ENCODE measurements at regions not wholly inside any gene's neighbourhood (a gene's known extent, or its start where the extent isn't known, plus 50 kb on each side); places are given as distances from the start of the nearest gene placed in this dataset.

DNA sequence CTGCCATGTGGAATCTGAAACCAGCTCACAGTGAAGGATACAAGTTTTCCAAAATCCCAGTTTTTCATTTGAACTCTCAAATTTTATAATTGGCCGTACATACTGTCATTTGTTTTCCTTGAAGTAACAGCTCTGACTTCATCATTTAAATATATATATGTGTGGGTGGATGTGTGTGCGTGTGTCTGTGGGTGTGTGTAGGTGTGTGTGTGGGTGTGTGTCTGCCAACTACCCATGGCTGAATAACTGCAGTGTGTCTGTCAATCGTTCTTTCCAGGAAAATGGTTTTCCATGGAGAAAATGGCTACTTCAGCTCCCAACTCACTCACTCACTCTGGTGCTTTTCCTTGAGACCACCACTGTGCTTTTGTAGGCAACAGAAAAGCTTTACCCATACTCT, 169.0 kb downstream of the PLPP3 start:
- Mint-ChIP-seq H3K9me3 (no peaks in the 10 kb centered on the region), H3K4me1 (ENCODE audit: low read depth) (no peaks in the 10 kb centered on the region), H3K36me3 (ENCODE audit: low read depth) (no peaks in the 10 kb centered on the region), H3K4me3 (no peak overlapping the region), H3K27ac (no peak overlapping the region), H3K27me3 (no peaks in the 10 kb centered on the region)
- no peak for DNase-seq

DNA sequence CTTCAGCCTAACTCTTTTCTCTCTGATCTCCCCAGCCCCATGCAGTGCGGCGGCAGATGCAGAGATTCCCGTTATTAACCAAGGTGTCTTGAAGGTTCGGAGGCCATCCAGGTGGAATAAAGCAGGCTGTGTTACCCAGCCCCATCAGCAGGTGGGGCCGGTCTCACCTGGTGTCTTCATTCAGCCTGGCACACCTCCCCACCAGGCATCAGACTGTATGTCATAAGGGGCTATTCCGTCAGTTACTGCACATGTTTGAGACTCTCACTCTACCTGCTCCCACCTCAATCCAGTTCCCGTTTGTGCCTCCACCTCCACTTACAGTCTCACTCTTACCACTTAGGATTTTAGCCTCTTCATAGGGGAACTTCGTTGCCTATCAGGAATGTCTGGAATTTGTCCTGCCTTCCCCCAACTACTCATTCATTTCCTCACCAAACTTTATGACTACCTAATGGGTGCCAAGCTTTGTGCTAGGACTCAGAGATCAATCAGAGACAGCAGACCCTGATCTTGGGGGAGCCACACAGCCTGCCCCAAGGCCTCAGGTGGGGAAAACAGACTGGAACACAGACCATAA, 170.2 kb downstream of the PLPP3 start:
- no peaks in the 10 kb centered on the region for H3K36me3 Mint-ChIP-seq (ENCODE audit: low read depth)
- H3K27me3 Mint-ChIP-seq, result no peaks in the 10 kb centered on the region
- H3K9me3 Mint-ChIP-seq, result no peaks in the 10 kb centered on the region
- H3K4me1 Mint-ChIP-seq (ENCODE audit: low read depth), result no peaks in the 10 kb centered on the region
- H3K4me3 Mint-ChIP-seq, result no peak overlapping the region
- DNase-seq, result no peak
- H3K27ac Mint-ChIP-seq, result no peak overlapping the region

DNA sequence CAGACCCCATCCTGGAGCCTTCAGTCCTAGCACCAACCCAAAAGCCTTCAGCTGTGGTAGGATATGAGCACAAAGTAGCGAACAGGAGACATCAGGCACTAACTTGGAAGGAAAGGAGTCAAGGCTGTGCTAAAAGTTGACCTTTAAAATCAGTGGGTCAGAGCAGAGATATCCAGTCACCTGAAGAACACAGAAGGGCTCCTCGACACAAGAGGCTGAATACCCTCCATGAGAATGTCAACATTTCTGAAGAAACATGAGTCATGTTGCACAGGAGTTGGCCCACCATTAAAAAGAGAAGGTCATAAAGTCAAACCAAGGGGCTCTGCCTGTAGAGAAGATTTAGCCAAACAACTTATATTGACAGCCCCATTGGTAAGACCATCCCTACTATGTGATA, 172.5 kb downstream of the PLPP3 start:
- DNase-seq, result no peak
- no peak overlapping the region for H3K4me3 Mint-ChIP-seq
- H3K9me3 Mint-ChIP-seq, result no peaks in the 10 kb centered on the region
- no peaks in the 10 kb centered on the region for H3K4me1 Mint-ChIP-seq (ENCODE audit: low read depth)
- no peak overlapping the region for H3K27ac Mint-ChIP-seq
- H3K36me3 Mint-ChIP-seq (ENCODE audit: low read depth), result no peaks in the 10 kb centered on the region
- H3K27me3 Mint-ChIP-seq, result no peaks in the 10 kb centered on the region

DNA sequence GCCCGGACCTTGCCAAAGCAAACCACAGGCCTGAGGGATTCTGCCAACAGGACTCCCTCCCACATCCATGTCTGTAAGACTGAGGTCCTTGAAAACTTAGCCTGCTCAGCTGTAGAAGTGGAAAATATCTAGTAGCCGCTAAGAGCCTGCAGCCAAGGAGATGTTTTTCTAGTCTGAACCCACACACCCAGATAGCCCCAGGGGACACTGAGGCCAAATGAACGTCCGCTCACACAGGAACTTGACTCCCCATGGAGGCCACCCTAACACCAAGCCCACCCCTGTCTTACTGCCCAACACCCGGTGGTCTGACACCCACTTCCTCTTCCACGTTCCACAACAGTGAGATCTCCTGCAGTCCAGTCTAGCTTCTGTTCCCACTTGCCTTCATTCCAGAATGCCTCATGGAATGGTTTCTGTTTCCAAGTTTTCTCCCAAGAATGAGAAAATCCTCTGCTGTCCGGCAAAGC, 174.8 kb downstream of the PLPP3 start:
- H3K9me3 Mint-ChIP-seq, result no peaks in the 10 kb centered on the region
- H3K27ac Mint-ChIP-seq, result no peak overlapping the region
- no peaks in the 10 kb centered on the region for H3K36me3 Mint-ChIP-seq (ENCODE audit: low read depth)
- H3K27me3 Mint-ChIP-seq, result no peaks in the 10 kb centered on the region
- DNase-seq, result no peak
- no peak overlapping the region for H3K4me3 Mint-ChIP-seq
- no peaks in the 10 kb centered on the region for H3K4me1 Mint-ChIP-seq (ENCODE audit: low read depth)

DNA sequence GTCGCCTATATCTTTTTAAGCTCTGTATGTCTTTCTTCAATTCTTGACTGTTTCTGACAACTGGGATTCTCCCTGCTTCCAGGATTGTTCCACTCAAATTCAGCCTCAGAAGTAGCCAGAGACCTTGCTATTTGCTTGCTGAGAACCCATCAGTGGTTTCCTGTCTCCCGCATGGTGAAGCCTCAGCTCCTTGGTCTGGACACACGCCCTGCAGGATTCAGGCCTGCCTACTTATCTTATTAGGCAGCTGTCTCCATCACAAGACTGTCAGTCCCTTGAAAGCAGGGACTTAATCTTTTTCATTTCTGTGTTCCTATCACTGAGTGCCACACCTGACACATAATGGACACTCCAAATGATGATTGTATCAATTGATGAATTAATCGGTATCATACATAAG, 175.3 kb downstream of the PLPP3 start:
- no peaks in the 10 kb centered on the region for H3K27me3 Mint-ChIP-seq
- H3K27ac Mint-ChIP-seq, result no peak overlapping the region
- no peak for DNase-seq
- H3K36me3 Mint-ChIP-seq (ENCODE audit: low read depth), result no peaks in the 10 kb centered on the region
- peaks cover 2% of the 10 kb centered on the region for H3K9me3 Mint-ChIP-seq
- no peak overlapping the region for H3K4me3 Mint-ChIP-seq
- H3K4me1 Mint-ChIP-seq (ENCODE audit: low read depth), result no peaks in the 10 kb centered on the region

DNA sequence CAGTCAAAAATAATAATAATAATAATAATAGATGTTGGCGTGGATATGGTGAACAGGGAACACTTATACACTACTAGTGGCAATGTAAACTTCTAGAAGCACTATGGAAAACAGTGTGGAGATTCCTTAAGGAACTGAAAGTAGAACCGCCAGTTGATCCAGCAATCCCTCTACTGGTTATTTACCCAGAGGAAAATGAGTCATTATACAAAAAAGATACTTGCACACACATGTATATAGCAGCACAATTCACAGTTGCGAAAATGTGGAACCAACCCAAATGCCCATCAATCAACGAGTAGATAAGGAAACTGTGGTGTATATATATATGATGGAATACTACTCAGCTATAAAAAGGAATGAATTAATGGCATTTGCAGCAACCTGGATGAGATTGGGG, 176.0 kb downstream of the PLPP3 start:
- H3K27ac Mint-ChIP-seq, result no peak overlapping the region
- no peaks in the 10 kb centered on the region for H3K4me1 Mint-ChIP-seq (ENCODE audit: low read depth)
- no peak for DNase-seq
- peaks cover 2% of the 10 kb centered on the region for H3K9me3 Mint-ChIP-seq
- H3K27me3 Mint-ChIP-seq, result no peaks in the 10 kb centered on the region
- no peak overlapping the region for H3K4me3 Mint-ChIP-seq
- H3K36me3 Mint-ChIP-seq (ENCODE audit: low read depth), result no peaks in the 10 kb centered on the region

DNA sequence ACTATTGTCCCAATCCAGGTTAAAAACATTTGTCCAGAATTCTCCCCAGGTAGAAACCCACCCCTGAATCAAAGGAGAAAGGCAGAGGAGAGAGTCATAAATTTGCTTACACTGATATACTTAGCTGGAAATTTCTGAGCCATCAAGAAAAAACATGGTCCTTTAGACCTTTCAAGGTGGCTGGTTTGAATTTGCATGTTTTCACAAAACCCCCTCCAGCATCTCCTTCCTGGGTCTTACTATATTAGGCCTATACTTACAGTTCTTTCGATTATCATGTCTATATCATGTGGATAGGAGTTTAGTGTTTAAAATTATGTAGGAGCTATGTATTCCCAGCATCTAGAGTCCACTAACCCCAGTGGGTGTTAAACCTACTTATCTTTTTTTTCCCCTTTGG, 178.2 kb downstream of the PLPP3 start:
- DNase-seq, result no peak
- Mint-ChIP-seq H3K9me3 (peaks cover 4% of the 10 kb centered on the region), H3K4me3 (no peak overlapping the region), H3K27ac (no peak overlapping the region), H3K27me3 (no peaks in the 10 kb centered on the region), H3K4me1 (ENCODE audit: low read depth) (no peaks in the 10 kb centered on the region), H3K36me3 (ENCODE audit: low read depth) (no peaks in the 10 kb centered on the region)

DNA sequence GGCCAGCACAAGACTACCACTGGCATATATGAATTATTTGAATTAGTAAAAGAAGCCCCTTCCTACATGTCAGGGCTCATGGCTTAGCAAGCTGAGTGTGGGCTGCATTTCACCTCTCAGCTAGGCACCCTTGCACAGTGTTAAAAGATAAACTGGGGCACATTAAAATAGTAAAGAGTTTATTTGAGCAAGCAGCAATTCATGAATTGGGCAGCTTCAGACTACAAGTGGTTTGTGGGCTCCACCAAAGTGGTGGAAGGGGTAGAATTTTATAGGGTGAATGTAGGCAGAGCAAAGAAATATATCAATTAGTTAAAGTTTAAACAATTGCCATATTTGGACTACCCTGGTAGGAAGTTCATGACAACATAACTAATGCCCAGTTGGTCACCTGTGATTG, 178.8 kb downstream of the PLPP3 start:
- H3K4me1 Mint-ChIP-seq (ENCODE audit: low read depth), result no peaks in the 10 kb centered on the region
- H3K9me3 Mint-ChIP-seq, result peaks cover 4% of the 10 kb centered on the region
- no peaks in the 10 kb centered on the region for H3K27me3 Mint-ChIP-seq
- no peaks in the 10 kb centered on the region for H3K36me3 Mint-ChIP-seq (ENCODE audit: low read depth)
- no peak for DNase-seq
- no peak overlapping the region for H3K4me3 Mint-ChIP-seq
- no peak overlapping the region for H3K27ac Mint-ChIP-seq

DNA sequence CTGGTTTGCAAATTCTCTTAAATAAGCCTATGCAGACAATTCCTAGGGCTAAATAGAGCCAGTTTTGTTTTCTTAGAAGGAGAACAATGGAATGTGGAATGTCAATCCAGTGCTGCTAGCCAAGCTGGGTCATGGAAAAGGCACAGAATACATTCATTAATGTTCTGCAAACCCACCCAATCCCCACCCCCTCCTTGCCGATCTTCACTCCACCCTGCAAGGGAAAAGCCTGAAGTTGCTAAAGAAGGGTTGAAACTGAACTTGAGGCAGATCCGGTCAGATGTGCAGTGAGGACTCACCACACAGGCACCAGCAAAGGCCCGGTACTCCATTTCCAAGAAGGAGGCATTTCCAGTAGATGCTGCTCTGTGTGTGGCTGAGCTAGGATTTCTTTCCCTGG, 179.6 kb downstream of the PLPP3 start:
- Mint-ChIP-seq H3K36me3 (ENCODE audit: low read depth) (no peaks in the 10 kb centered on the region), H3K4me1 (ENCODE audit: low read depth) (no peaks in the 10 kb centered on the region), H3K27me3 (no peaks in the 10 kb centered on the region), H3K27ac (no peak overlapping the region), H3K9me3 (peaks cover 4% of the 10 kb centered on the region), H3K4me3 (no peak overlapping the region)
- no peak for DNase-seq

DNA sequence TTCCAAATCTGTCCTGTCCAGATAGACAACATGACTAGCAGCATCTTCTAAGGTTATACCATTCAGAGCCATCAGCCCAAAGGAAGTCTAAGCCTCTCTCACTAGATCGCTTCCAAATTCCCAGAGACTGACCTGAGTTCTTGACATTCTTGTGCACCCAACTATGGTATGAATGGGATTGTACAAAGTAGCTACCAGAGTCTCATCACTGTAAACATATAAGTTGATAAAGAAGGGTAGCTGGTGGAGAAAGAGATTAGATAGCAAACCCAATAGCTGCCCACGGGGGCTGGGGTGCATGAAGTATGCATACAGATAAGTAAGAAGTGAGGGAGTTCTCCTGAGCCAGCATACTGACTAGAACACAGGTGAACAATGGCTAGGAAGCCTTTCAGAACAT, 180.0 kb downstream of the PLPP3 start:
- H3K27ac Mint-ChIP-seq, result no peak overlapping the region
- H3K9me3 Mint-ChIP-seq, result peaks cover 4% of the 10 kb centered on the region
- no peaks in the 10 kb centered on the region for H3K36me3 Mint-ChIP-seq (ENCODE audit: low read depth)
- DNase-seq, result no peak
- H3K4me3 Mint-ChIP-seq, result no peak overlapping the region
- no peaks in the 10 kb centered on the region for H3K27me3 Mint-ChIP-seq
- H3K4me1 Mint-ChIP-seq (ENCODE audit: low read depth), result no peaks in the 10 kb centered on the region

DNA sequence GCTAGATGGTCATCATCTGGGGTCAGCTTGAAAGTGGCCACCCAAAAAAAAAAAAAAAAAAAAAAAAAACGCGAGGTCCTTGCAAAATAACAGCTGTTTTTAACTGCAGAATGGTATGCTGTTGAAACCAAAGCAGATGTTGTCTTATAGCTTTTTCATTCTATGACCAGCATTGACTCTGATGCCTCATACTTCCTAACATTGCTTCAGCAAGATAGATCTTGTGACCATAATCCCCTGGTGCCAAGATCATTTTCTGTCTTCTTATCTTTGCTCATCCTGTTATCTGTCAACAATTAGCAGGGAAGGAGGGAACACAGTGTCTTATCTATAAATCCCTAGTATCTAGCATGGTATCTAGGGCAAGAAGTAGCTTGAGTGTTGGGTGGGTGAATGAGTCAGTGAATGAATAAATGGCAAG, 181.5 kb downstream of the PLPP3 start:
- no peaks in the 10 kb centered on the region for H3K36me3 Mint-ChIP-seq (ENCODE audit: low read depth)
- no peak overlapping the region for H3K27ac Mint-ChIP-seq
- no peaks in the 10 kb centered on the region for H3K27me3 Mint-ChIP-seq
- no peak overlapping the region for H3K4me3 Mint-ChIP-seq
- DNase-seq, result no peak
- no peaks in the 10 kb centered on the region for H3K4me1 Mint-ChIP-seq (ENCODE audit: low read depth)
- H3K9me3 Mint-ChIP-seq, result peaks cover 4% of the 10 kb centered on the region

DNA sequence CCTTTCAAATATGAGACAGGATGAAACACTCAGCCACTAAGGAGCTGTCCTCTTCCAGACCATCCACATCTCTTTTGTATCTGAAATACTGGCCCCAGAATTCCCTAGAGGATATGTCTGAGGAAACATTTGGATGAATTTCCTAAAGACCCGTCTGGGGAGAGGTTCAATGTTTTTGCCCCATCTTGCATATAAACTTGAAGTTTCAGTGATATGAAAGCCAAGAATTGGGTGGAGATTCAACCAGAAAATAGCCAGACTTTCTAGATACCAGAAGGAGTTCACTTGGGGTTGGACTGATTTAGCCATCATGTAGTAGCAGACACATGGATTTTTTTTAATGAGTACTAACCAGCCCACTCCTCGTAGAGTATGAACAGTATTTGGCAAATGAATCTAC, 182.0 kb downstream of the PLPP3 start:
- no peak overlapping the region for H3K27ac Mint-ChIP-seq
- peaks cover 4% of the 10 kb centered on the region for H3K9me3 Mint-ChIP-seq
- no peak for DNase-seq
- H3K4me1 Mint-ChIP-seq (ENCODE audit: low read depth), result no peaks in the 10 kb centered on the region
- no peak overlapping the region for H3K4me3 Mint-ChIP-seq
- no peaks in the 10 kb centered on the region for H3K36me3 Mint-ChIP-seq (ENCODE audit: low read depth)
- H3K27me3 Mint-ChIP-seq, result no peaks in the 10 kb centered on the region

DNA sequence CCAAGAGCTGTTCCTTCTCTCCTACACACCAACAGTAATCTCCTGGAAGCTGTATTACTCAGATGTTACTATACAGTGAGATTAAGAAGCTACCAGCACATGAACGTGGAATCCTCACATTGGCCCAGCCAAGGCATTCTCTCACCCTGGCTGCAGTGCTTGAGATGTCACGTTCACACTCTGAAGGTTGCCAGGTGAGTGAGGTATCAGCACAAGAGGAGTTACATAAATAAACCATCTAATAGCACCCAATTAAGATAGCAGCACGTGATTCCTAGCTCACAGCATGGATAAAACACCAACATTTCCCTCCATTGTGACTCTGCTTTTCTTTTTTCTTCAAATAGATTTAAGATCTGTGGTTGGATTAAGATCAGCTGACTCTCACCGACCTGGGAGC, 182.8 kb downstream of the PLPP3 start:
- Mint-ChIP-seq H3K27me3 (no peaks in the 10 kb centered on the region), H3K4me1 (ENCODE audit: low read depth) (no peaks in the 10 kb centered on the region), H3K27ac (no peak overlapping the region), H3K9me3 (peaks cover 4% of the 10 kb centered on the region), H3K4me3 (no peak overlapping the region), H3K36me3 (ENCODE audit: low read depth) (no peaks in the 10 kb centered on the region)
- no peak for DNase-seq

DNA sequence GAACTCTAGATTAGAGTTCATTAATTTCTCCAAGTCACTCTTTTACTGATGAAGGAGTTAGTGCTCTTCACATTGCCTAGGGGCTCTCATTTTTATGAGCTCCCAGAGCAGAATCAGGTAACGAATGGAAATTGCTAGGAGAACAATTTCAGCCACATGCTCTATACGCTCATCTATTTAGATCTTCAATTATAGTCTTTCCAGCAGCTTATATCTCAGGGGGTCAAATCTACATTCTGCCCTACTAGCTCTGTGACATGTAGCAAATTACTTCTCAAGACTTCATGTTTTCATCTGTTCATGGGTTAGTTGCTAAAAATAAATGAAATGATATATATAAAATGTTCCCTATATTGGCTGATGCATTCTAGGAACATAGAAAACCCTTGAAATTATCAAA, 183.6 kb downstream of the PLPP3 start:
- Mint-ChIP-seq H3K4me3 (no peak overlapping the region), H3K9me3 (peaks cover 4% of the 10 kb centered on the region), H3K27ac (no peak overlapping the region), H3K27me3 (no peaks in the 10 kb centered on the region), H3K36me3 (ENCODE audit: low read depth) (no peaks in the 10 kb centered on the region), H3K4me1 (ENCODE audit: low read depth) (no peaks in the 10 kb centered on the region)
- no peak for DNase-seq

DNA sequence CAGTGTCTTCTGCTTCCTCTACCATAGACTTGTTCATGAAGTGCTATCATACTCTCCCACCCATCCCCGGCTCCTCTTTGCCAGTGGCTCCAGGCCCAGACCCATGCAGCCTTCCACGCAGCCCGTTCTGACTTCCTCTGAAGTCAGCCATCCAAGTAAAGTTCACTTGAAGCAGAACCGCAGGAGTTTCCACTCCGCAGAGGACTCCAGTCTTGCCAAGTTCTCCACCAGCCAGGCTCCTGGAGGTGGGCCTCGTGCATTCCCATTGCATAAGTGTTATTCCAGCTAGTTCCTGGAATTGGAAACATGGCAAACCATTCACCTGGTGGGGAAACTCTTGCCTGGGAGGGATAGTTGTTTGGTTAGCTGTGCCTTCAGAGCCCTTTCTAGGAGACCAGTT, 185.1 kb downstream of the PLPP3 start:
- Mint-ChIP-seq H3K27me3 (no peaks in the 10 kb centered on the region), H3K4me1 (ENCODE audit: low read depth) (no peaks in the 10 kb centered on the region), H3K4me3 (no peak overlapping the region), H3K27ac (no peak overlapping the region), H3K36me3 (ENCODE audit: low read depth) (no peaks in the 10 kb centered on the region), H3K9me3 (peaks cover 4% of the 10 kb centered on the region)
- no peak for DNase-seq

Measured in activated T-cell treated with anti-CD3 and anti-CD28 coated beads, Interleukin-2, amount 50 U/mL, for 24 hours (primary cell).